Astrocyte of the hippocampus (primary cell): ENCODE measurements at regions not wholly inside any gene's neighbourhood (a gene's known extent, or its start where the extent isn't known, plus 50 kb on each side); places are given as distances from the start of the nearest gene placed in this dataset.
"Not testable (repeated sequence)": the region's sequence is repeated elsewhere in the genome, so short reads cannot be mapped to it uniquely, and the experiment has no call there.

ENCODE experiments used
- DNase-seq: peaks from one replicate; pipeline ENCODE4 v3.0.0; 2011; ENCODE audit warnings: low read depth, low spot score

DNA sequence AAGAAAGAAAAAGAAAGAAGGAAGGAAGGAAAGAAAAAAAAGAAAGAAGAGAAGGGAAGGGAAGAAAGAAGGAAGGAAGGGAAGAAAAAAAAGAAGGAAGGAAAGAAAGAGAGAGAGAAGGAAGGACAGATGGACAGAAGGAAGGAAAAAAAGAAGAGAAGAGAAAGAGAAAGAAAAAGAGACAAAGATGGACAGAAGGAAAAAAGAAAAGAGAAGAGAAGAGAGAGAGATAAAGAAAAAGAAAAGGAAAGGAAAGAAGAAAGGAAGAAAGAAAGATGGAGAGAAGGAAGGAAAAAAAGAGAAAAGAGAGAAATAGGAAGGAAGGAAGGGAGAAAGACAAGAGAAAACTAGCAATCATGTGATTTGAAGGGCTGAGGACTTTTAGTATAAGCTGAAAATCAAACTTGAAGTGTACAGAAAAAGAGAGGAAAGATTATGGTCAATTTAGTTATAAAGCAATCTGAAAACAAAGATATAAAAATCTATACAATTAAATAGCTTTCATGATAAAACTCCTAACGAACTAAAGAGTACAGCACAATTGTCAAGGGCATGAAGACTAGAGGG lies 115.3 kb downstream of the LTN1 start:
- no peak for DNase-seq

DNA sequence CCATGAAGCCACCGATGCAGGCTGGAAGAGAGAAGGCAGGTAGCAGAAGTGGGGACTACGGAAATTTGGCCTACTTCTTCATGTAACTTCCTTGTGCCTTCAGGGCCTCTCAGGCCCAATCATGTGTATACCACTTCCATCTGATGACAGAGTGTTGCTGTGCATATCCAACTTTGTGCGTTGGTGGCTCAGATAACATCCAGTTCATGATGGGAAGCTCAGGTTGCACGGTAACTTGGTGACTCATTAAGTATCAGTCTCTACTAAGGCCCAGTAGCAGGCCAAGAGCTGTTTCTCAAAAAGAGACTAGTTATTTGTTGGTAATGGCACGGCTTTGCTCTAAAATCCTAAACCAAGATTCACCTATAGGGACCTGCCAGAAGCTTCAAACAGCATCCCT lies 117.6 kb downstream of the LTN1 start:
- no peak for DNase-seq

DNA sequence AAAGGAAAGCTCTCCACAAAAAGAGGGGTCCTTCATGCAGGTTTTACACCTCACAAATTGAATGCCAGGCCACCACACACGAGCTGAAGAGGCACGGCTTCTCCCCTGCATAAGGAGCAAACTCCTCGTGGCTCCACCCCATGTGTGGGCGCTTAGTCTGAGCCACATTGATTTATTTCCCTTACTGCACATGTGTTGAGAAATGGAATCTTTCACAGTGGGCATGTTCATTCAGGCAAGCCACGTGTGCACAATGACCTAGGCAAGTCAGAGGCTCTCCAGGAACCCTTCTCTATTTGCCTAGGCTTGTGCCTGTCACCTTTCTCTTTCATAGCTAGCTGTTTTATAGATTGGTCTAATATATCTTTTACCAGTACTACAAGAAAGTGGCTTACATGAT lies 120.5 kb downstream of the LTN1 start:
- no peak for DNase-seq

DNA sequence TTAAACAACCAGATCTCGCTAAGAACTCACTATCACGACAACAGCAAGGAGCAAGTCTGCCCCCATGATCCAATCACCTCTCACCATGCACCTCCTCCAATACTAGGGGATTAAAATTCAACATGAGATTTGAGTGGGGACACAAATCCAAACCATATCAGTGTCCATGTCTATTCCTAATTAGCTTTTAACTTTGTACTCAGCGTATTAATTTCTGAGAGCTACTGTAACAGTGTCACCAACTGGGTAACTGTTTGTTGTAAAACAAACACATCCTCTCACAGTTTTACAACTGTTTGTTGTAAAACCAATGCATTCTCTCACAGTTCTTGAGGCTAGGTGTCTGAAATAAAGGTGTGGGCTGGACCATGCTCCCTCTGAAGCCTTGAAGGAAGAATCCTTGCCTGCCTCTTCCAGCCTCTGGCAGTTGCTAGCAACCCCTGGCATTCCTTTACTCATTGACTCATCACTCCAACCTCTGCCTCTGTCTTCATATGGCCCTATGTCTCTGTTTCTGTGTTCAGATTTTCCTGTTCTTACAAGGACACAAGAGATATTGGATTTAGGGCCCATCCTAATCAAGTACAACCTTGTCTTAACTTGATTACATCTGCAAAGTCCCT lies 121.2 kb downstream of the LTN1 start:
- DNase-seq: no peak

DNA sequence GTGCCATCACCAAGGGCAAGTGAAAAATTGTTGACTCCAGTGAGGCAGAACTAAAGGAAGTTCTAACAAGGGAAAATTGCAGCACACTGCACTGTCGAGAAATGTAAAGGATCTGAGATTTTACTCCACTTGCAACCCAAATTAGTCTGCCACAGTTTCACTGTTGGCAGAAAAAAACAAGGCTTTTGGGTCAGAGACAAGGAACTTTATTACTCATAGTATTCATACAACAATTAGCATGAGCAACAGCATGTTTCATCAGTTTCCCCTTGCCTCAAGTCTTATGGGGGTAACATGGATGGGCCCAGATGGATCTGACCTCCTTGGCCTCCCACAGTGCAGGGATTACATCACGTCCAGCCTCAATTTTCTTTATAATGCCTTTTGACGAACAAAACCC lies 125.3 kb downstream of the LTN1 start:
- peak; percentile 9 for DNase-seq

DNA sequence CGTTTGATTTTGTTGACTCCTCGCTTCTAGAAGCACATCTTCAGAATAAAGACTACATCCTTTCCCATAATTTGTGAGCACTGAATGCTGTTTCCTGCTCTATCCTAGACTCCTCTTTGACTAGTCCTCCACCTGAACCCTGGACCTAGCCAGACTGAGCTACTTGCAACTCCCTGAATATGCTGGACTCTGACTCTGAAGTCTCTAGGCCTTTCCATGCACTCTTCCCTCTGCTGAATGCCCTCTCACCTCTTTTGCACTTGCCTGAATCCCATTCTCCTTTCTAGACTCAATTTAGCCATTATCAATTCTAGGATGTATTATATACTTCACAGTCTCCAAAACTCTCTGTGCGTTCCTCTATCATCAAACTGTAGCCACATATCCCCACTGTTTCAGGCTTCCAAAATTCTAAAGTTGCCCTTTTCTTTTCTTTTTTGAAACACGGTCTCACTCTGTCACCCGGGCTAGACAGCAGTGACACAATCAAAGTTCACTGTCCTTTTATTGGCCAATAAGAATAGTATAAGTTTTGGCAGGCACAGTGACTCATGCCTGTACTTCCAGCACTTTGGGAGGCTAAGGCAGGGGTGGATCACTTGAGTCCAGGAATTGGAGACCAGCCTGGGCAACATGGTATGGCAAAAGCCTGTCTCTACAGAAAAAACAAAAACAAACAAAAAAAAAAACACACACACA lies 127.0 kb downstream of the LTN1 start:
- DNase-seq: no peak

DNA sequence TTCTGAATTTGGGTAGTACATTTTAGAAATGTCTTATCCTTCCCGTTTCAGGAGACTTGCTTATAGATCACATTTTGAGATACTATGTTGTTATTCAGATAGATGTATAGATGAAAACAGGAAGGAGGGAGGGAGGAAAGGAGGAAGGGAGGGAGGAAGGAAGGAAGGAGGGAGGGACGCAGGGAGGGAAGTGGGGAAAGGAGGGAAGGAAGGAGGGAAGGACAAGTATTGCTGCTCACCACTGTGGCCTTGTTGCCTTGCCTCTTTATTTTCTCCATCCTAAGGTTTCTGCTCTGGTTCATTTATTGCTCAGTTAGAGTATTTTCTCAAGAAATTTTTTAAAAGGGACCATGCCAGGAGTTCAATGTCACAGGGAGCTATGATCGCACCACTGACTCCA lies 134.3 kb downstream of the LTN1 start:
- no peak for DNase-seq

DNA sequence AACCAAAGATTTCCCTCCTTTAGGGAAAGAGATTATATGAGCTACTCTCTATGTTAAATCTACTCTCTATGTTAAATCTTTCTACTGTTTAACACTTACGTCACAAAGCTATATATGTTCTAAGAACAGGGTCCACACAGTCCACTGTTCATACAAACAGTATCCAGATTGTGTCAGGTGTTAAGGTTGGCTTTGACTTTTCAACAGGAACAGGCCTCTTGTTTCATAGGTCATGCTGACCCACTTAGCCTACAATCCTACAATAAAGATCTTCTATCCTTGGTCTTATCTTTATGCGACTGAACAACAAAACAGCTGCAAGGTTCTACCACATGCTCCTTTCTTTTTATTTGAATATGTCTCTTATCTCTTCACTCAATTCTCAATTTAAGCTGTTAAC lies 134.9 kb downstream of the LTN1 start:
- no peak for DNase-seq

DNA sequence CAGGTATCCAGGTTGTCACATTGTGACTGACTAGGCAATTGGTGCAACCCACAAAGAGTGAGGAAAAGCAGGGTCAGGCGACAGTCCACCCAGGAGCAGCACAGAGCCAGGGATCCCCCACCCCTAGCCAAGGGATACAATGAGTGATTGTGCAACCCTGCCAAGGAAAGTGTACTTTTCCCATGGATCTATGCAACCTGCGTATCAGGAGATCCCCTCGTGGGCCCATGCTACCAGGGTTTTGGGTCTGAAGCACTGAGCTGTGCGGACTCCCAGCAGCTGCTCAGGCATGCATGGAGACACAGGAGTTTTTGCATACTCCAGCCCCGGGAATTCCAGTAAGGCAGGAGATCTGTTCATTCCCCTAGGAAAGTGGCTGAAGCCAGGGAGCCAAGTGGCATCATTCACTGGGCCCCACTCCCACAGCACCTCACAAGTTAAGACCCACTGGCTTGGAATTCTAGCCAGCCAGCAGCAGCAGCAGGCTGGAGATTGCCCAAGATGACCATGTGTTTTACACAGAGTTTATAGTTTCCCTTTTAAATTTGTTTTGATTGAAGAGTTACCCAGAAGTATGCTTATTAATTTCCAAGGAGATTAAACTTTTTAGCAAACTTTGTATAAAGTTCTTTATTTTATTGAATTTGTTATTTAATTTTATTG lies 136.0 kb downstream of the LTN1 start:
- peak; percentile 2 for DNase-seq

DNA sequence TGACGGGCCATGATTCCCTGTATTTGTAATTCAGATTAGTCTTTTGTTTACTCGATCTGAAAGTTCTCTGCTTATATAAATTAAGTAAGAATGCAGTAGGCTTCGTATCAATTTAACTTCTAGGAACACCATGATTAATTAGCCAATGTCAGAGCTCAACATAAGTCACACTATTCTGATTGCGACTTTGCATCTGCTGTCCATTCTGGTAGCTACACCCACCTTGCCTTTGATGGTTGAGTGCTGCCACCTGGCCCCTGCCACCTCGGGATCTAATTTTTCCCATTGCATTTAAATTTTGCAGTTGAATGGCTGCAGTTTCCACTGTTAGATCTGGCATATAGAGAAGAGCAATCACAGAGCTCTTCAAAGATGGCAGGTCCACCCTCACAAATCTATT lies 140.0 kb downstream of the LTN1 start:
- no peak for DNase-seq

DNA sequence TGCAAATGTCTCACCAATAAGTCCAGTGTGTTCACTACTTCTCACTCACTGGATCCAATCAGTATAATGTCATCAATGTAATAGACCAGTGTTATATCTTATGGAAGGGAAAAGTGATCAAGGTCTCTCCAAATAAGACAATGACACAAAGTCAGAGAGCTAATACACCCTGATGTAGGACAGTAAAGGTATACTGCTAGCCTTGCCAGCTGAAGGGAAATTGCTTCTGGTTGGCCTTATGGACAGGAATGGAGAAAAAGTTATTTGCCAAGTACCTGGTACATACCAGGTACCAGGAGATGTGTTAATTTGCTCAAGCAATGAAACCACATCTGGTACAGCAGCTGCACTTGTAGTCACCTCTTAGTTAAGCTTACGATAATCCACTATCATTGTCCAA lies 141.0 kb downstream of the LTN1 start:
- no peak for DNase-seq

DNA sequence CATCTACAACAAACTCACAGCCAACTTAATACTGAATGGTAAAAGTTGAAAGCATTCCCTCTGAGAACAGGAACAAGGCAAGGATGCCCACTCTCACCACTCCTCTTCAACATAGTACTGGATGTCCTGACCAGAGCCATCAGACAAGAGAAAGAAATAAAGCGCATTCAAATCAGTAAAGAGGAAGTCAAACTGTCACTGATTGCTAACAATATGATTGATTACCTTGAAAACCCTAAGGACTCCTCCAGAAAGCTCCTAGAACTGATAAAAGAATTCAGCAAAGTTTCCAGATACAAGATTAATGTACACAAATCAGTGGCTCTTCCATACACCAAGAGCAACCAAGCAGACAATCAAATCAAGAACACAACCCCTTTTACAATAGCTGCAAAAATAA lies 153.4 kb downstream of the LTN1 start:
- not testable (repeated sequence) for DNase-seq

DNA sequence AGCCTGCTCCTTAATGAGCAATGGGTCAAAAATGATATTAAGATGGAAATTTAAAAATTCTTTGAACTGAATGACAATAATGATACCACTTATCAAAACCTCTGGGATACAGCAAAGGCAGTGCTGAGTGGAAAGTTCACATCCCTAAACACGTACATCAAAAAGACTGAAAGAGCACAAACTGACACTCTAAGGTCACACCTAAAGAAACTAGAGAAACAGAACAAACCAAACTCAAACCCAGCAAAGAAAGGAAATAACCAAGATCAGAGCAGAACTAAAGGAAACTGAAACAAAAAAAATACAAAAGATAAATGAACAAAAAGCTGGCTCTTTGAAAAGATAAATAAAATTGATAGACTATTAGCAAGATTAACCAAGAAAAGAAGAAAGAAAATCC lies 155.3 kb downstream of the LTN1 start:
- not testable (repeated sequence) for DNase-seq

DNA sequence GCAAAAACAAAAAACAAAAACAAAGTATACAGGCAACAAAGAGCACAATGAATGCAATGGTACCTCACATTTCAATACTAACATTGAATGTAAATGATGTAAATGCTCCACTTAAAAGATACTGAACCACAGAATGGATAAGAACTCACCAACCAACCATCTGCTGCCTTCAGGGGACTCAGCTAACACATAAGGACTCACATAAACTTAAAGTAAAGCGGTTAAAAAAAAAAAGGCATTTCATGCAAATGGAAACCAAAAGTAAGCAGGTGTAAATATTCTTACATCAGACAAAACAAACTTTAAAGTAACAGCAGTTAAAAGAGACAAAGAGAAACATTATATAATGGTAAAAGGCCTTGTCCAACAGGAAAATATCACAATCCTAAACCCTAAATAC lies 156.1 kb downstream of the LTN1 start:
- DNase-seq: not testable (repeated sequence)

DNA sequence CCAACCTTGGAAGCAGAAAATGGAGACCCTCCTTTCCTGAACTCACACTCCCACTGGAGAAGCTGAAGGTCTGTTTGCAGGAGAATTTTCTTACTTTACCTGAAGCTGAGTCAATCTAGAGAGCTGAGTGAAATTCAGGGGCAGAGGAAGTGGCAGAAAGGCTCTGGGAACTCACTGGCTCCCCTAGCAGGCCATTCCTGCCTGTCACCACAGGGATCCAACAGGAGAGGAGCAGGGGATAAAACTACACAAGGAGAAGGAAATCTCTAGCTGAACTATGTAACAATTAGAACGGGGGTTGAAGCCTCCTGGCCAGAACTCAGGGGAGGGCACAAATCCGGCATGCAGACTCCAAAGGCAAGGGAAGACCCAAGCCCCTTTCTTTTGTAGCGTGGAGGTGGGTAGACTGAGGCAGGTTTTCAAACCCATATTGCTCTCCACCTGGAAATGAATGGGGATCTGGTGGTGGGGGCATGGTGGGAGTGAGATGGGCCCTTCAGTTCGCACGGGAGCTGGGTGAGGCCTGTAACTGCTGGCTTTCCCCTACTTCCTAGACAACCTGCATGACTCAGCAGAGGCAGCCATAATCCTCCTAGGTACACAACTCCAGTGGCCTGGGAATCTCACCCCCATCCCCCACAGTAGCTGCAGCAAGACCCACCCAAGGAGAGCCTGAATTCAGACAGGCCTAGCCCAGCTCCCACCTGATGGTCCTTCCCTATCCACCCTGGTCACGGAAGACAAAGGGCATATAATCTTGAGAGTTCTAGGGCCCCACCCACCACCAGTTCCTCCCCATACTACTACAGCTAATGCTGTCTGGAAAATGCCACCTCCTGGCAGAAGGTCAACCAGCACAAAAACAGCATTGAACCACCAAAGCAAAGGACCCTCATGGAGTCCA lies 158.1 kb downstream of the LTN1 start:
- no peak for DNase-seq

DNA sequence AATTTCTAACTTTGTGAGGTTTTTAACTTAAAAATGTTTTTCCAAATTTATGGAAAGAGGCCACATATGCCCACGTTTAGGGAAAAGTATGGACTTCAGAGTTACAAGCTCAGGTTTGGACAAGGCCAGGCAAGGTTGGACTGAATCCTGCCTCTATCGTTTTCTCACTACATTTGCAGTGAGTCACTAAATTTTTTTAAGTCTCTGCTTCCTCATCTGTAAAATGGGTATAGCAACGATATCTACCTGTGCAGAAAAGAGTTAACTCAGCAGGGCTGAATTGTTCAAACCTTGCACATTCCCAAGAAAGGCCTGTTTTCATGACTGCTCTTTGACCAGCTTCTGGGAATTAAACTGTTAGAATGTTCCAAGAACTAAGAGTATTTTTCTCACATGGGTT lies 159.1 kb downstream of the LTN1 start:
- DNase-seq: no peak

DNA sequence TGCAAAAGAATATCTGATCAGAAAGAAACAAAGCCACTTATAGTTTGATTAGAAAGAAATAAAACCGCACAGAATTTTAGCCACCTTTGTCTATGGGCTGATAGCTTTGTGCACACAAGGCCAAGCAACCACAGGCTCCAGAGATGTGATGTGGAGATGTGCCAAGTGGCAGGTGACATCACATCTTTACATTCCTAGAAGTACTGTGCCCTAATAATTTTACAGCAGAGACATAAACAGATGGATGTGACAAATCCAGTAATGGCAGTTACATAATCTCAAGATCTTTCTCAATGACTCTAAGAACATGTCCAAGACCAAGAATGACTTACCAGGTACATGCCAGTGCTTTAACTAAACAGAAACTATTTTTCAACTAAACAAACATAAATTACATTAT lies 159.5 kb downstream of the LTN1 start:
- no peak for DNase-seq

DNA sequence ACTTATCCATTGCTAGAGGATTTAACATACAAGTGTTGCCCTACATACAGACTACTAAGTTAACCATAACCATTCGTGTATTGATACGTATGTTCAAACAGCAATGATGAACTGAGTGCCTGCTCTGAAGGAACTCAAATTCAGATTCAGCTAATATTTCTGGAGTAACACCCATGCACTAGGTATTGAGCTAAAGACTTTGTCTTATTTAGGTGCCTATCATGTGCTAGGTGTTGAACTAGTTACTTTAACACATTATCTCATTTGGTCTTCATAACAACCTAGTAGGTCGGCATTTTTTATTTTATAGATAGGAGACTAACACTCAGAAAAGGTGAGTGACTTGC lies 160.0 kb downstream of the LTN1 start:
- DNase-seq: no peak

DNA sequence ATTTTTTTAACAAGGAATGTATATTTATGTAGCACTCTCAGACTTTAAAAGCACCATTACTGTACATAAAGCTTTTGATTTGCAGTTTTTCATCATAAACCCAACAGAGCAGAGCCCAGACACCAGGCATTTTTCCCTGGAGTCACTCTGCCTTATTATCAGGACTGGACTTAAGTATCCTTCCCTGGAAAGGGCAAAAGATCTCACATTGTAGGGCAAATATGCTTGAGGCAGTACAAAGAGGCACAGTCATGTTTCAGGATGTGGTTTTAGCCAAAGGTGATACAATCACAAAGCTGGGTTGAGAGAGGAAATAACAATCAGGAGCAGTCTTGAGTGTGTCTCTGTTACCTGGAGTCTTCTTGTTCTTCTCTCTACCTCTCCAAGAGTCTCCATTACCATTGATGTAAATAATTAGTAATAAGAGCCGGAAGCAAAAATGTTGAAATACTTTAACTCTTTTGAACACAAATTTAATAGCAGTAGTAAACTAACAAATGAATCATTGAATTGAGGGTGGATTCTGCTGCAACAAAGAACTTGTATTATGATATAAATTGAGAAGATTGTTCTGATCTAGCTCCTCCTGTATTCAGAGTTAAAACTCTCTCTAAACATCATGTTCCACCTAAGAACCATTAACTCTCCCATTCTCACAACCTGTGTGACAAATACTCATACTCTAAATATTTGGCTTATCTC lies 160.5 kb downstream of the LTN1 start:
- DNase-seq: peak; percentile 4

DNA sequence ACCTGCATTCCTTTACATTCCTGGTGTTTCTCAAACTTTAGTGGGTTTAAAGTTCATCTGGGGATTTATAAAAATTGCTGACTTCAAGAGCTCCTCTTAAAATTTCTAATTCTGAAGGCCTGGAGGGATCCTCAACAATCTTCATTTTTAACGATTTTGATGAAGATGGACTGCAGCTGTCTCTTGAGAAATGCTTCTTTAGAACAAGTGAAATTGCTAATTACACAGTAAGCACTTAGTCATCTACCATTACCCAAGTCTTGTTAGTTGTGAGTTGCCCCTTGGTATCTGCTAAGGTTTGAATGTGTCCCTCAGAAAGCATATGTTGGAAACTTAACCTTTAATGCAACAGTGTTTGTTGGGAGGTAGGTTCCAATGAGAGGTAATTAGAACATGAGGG lies 163.7 kb downstream of the LTN1 start:
- DNase-seq: no peak

DNA sequence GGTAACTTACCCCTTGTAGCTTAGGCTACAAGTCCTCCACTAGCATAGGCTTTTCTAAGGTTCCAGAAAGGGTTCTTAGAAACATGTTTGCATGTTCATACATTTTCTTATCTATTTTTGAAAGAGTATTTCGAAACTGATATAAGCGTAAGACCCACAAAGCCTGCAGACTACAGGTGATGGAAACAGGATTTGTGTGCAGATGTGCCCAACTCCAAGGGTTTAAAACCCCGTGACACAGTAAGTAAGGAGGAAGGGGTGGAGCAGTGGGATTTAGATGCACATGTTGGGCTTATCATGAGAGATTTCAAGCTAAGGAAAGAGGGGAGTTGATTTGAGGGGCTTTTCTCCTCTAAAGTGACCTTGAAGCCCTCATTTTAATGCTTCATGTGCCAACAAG lies 164.7 kb downstream of the LTN1 start:
- no peak for DNase-seq
